Activated B cell treated with CpG ODN at 0.5 μM for 24 hours (primary cell): ENCODE measurements at regions not wholly inside any gene's neighbourhood (a gene's known extent, or its start where the extent isn't known, plus 50 kb on each side); places are given as distances from the start of the nearest gene placed in this dataset.
A peak's percentile ranks its signal among the peaks of the same experiment; 100 is the strongest.

ENCODE experiments used
- ATAC-seq: fragments of 200-7000 bp; cut with Tn5 transposase; one replicate; pipeline ENCODE4 v1.10.0; 2021; ENCODE audit warnings: low read depth, mild to moderate bottlenecking, moderate library complexity
- CTCF ChIA-PET: fragments of 350-600 bp; sonication (Branson Sonifier 250); formaldehyde crosslinking; loops from one replicate; lab custom pipeline; 2021; ENCODE audit warnings: antibody characterized with exemption; lab: Charles Lee
- POLR2A ChIA-PET: fragments of 350-600 bp; sonication (Branson Sonifier 250); formaldehyde crosslinking; loops from one replicate; lab custom pipeline; 2021; ENCODE audit warnings: antibody characterized with exemption; lab: Charles Lee
- DNase-seq: peaks from one replicate; pipeline ENCODE4 v3.0.0; 2022
- H3K27ac Mint-ChIP-seq: one replicate; pipeline ENCODE4 v1.8.0; 2020; ENCODE audit warnings: mixed read lengths
- H3K27me3 Mint-ChIP-seq: one replicate; pipeline ENCODE4 v1.8.0; 2021; ENCODE audit warnings: mixed read lengths
- H3K36me3 Mint-ChIP-seq: one replicate; pipeline ENCODE4 v1.8.0; 2021; ENCODE audit warnings: low read depth, mixed read lengths
- H3K4me1 Mint-ChIP-seq: one replicate; pipeline ENCODE4 v1.8.0; 2021; ENCODE audit warnings: mixed read lengths
- H3K4me3 Mint-ChIP-seq: one replicate; pipeline ENCODE4 v1.8.0; 2020; ENCODE audit warnings: mild to moderate bottlenecking, mixed read lengths
- H3K9me3 Mint-ChIP-seq: one replicate; pipeline ENCODE4 v1.8.0; 2020; ENCODE audit warnings: mixed read lengths
- CTCF ChIP-seq: fragments of 200-600 bp; IDR thresholded peaks from one replicate; pipeline ENCODE4 v1.8.0; 2022; ENCODE audit warnings: antibody characterized with exemption, mild to moderate bottlenecking
- intact Hi-C: fragments of 100-400 bp; cut with micrococcal nuclease; formaldehyde crosslinking; loops from one replicate; pipeline ENCODE4 v1.15.1; 2024

GRCh38 chr2:59462422-59463197 lies 1090.8 kb downstream of the BCL11A start:
- no peak overlapping the region for H3K4me3 Mint-ChIP-seq

GRCh38 chr2:59461127-59461526 lies 1092.3 kb downstream of the BCL11A start:
- no peak overlapping the region for H3K27ac Mint-ChIP-seq
- ChIA-PET POLR2A (no interaction called here), CTCF (interaction anchor here (0.7 kb wide), 1 partner anchor 1001 kb away, joined by 4 read pairs; no protein-coding TSS in a partner anchor)
- intact Hi-C loops, result no loop called here
- no peak for TF ChIP-seq CTCF
- ATAC-seq, result no peak
- H3K4me1 Mint-ChIP-seq, result no peaks in the 10 kb centered on the region
- no peak for DNase-seq
- H3K36me3 Mint-ChIP-seq, result no peaks in the 10 kb centered on the region
- no peak overlapping the region for H3K4me3 Mint-ChIP-seq
- no peaks in the 10 kb centered on the region for H3K9me3 Mint-ChIP-seq
- H3K27me3 Mint-ChIP-seq, result peaks cover 3% of the 10 kb centered on the region

More at GRCh38 chr2:59462422-59463197, 1090.8 kb downstream of the BCL11A start:
- Mint-ChIP-seq H3K36me3 (no peaks in the 10 kb centered on the region), H3K4me1 (no peaks in the 10 kb centered on the region), H3K27me3 (peaks cover 3% of the 10 kb centered on the region), H3K27ac (no peak overlapping the region), H3K9me3 (no peaks in the 10 kb centered on the region)
- ChIA-PET CTCF (no interaction called here), POLR2A (no interaction called here)
- intact Hi-C loops, result no loop called here
- ATAC-seq (no peak), DNase-seq (no peak)
- no peak for TF ChIP-seq CTCF

- intact Hi-C loops, result no loop called here
- Mint-ChIP-seq H3K9me3 (no peaks in the 10 kb centered on the region), H3K4me3 (no peak overlapping the region), H3K36me3 (no peaks in the 10 kb centered on the region), H3K4me1 (no peaks in the 10 kb centered on the region), H3K27ac (no peak overlapping the region), H3K27me3 (peaks cover 4% of the 10 kb centered on the region)
- ChIA-PET POLR2A (interaction anchor here (1.0 kb wide), 1 partner anchor 1092 kb away, joined by 5 read pairs; no protein-coding TSS in a partner anchor), CTCF (no interaction called here)
- DNase-seq (no peak), ATAC-seq (no peak)
- TF ChIP-seq CTCF, result no peak
Observed at GRCh38 chr2:59458800-59459199, 1094.7 kb downstream of the BCL11A start.

GRCh38 chr2:59456285-59456684 lies 1097.2 kb downstream of the BCL11A start:
- ChIA-PET POLR2A (no interaction called here), CTCF (no interaction called here)
- H3K9me3 Mint-ChIP-seq, result no peaks in the 10 kb centered on the region
- H3K27ac Mint-ChIP-seq, result no peak overlapping the region
- H3K4me1 Mint-ChIP-seq, result no peaks in the 10 kb centered on the region
- DNase-seq (no peak), ATAC-seq (no peak)
- peaks cover 4% of the 10 kb centered on the region for H3K27me3 Mint-ChIP-seq
- no peak for TF ChIP-seq CTCF
- no peak overlapping the region for H3K4me3 Mint-ChIP-seq
- H3K36me3 Mint-ChIP-seq, result no peaks in the 10 kb centered on the region
- intact Hi-C loops, result no loop called here

- H3K27ac Mint-ChIP-seq, result no peak overlapping the region
- no peak for TF ChIP-seq CTCF
- POLR2A ChIA-PET, result interaction anchor here (0.6 to 1.2 kb wide), 3 partner anchors 10 to 1103 kb away, joined by 3 to 10 read pairs (median 9); no protein-coding TSS in a partner anchor
- DNase-seq (no peak), ATAC-seq (peak; percentile 77)
- intact Hi-C loops, result loop anchor here (1.0 to 10.0 kb wide), 5 partner anchors 684 to 1132 kb away; no protein-coding TSS in a partner anchor
- CTCF ChIA-PET, result interaction anchor here (0.7 to 3.5 kb wide), 12 partner anchors 10 to 1133 kb away, joined by 3 to 22 read pairs (median 4); no protein-coding TSS in a partner anchor
- no peak overlapping the region for H3K4me3 Mint-ChIP-seq
- H3K4me1 Mint-ChIP-seq, result no peaks in the 10 kb centered on the region
- H3K27me3 Mint-ChIP-seq, result no peaks in the 10 kb centered on the region
- H3K9me3 Mint-ChIP-seq, result no peaks in the 10 kb centered on the region
- H3K36me3 Mint-ChIP-seq, result no peaks in the 10 kb centered on the region
Observed at GRCh38 chr2:59449274-59449673, 1104.2 kb downstream of the BCL11A start.
